LNCaP clone FGC (cell line): ENCODE measurements at regions not wholly inside any gene's neighbourhood (a gene's known extent, or its start where the extent isn't known, plus 50 kb on each side); places are given as distances from the start of the nearest gene placed in this dataset.

Experiments
- DNase-seq: peaks from one replicate; pipeline ENCODE4 v3.0.0-alpha.2; 2011; ENCODE audit warnings: low read depth
- H3K4me3 ChIP-seq: 2 replicates; pipeline ENCODE4 v1.5.1; 2011; ENCODE audit warnings: mild to moderate bottlenecking, low read depth, low read length, control low read depth
- TF ChIP-seq, protein P1 (sequence below): IDR thresholded peaks from 2 replicates; pipeline ENCODE4 v1.5.1; 2012; ENCODE audit warnings: mild to moderate bottlenecking; ENCODE audit not compliant: control insufficient read depth, insufficient read depth; ENCODE audit errors: extremely low read depth

DNA sequence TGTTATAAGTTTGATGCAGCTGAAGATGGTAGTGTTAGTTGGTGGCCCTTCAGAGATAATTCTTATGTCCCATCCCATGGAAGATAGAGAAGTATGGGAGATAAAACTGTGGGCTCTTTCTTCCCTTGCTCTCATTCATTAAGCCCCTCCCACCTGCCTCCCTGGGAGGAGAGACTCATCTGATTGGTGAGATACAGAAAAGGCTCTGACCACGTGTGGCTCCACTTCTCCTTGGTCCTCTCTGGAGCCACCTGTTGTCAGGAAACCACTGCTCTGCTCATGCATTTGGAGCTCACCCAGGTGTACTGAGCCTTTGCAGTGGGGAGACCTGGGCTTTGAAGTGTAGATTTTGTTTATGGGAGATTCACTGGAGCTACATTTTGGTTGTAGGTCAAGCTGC is 293.2 kb upstream of the RASGRP1 start:
- TF ChIP-seq, protein P1, sequence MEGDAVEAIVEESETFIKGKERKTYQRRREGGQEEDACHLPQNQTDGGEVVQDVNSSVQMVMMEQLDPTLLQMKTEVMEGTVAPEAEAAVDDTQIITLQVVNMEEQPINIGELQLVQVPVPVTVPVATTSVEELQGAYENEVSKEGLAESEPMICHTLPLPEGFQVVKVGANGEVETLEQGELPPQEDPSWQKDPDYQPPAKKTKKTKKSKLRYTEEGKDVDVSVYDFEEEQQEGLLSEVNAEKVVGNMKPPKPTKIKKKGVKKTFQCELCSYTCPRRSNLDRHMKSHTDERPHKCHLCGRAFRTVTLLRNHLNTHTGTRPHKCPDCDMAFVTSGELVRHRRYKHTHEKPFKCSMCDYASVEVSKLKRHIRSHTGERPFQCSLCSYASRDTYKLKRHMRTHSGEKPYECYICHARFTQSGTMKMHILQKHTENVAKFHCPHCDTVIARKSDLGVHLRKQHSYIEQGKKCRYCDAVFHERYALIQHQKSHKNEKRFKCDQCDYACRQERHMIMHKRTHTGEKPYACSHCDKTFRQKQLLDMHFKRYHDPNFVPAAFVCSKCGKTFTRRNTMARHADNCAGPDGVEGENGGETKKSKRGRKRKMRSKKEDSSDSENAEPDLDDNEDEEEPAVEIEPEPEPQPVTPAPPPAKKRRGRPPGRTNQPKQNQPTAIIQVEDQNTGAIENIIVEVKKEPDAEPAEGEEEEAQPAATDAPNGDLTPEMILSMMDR = no peak
- DNase-seq = no peak
- H3K4me3 ChIP-seq = no peak overlapping the region

DNA sequence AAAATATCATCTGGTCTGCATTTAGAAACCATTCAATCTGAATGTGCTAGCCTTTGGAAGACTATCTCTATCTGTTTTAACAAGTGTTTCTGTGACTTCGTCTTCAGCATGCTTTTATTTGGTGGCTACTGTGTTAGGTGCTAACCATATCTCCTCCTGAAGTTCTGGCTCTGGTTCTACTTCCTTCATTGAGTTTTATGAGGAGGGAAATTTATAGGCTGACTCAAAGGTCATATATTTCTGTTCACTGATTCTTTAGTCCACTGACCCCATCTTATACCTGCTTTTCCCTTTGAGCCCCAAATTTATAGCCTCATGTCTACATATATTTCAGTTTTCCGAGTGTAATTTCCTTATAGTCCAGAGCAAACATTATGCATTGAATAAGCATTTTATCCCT is 295.0 kb upstream of the RASGRP1 start:
- no peak for DNase-seq
- H3K4me3 ChIP-seq = no peak overlapping the region
- TF ChIP-seq, protein P1 = no peak

DNA sequence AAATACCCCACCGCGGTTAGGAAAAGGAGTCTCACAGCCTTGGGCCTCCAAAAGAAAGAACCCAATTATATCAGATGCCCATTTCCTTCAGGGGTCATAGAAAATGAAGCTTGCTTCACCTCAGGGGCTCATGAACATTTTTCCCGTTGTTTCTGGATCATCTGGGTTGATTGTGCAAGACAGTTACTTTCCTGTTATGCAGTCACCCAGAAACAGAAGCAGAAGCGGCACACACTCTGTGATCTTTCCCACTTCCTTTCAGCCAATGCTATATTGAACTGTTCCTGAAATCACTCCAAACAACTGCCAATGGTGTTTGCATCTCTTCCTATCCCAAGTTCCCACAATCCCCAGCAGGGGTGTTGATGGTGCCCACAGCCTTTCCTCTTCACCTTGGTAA is 295.6 kb upstream of the RASGRP1 start:
- DNase-seq = no peak
- TF ChIP-seq, protein P1 = no peak

DNA sequence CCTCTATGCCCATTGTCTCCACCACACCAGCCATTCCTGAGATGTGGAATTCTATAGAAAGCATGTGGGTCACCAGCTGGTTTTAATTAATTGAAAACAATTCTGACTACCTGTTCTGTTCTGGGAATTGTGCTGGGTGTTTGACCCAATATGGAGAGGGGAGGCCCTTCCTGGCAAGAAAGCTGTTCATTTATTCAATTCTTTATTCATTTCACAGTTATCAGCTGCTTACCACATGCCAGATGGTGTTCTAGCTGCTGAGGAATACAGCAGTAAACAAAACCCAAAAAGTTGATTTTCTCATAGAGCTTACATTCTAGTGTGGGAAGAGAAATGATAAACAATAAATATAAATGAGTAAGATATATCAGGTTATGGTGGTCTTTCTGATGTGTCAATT is 296.1 kb upstream of the RASGRP1 start:
- no peak for DNase-seq
- TF ChIP-seq, protein P1 = no peak
- no peak overlapping the region for H3K4me3 ChIP-seq

More for the DNA sequence above, 295.6 kb upstream of the RASGRP1 start:
- no peak overlapping the region for H3K4me3 ChIP-seq

DNA sequence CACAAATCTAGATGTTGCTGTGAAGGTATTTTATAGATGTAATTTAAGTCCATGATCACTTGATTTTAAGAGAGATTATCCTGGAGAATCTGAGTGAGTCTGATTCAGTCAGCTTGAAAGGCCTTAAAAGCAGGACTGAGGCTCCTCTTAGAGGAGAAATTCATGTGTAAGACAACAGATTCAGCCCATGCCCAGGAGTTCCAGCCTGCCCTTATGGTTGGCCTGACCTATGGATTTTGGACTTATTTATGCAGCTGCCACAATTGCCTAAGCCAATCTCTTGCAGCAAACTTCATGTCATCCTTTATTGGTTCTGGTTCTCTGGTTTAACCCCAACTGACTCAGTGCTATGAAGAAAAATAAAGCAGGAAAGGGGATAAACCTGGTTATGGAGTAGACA is 296.5 kb upstream of the RASGRP1 start:
- DNase-seq = no peak
- no peak overlapping the region for H3K4me3 ChIP-seq
- TF ChIP-seq, protein P1 = no peak

DNA sequence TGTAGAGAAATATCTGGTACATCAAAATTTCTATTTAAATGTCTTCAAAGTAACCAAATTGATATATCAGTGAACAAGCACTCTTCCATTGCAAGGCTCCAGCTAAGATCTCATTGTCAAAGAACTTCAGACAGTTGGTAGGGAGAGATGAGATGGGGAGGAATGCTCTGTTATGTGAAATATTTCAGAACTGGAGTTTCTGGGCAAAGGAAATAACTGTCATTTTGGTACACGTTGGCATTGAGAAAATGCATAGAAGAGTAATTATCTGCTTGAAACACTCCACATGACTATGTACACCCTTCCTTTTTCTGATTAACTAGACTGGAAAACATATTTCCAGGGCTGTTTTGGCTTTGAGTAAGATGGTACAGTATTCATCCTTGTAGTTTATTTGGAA is 297.5 kb upstream of the RASGRP1 start:
- DNase-seq = no peak
- H3K4me3 ChIP-seq = no peak overlapping the region
- TF ChIP-seq, protein P1 = no peak

DNA sequence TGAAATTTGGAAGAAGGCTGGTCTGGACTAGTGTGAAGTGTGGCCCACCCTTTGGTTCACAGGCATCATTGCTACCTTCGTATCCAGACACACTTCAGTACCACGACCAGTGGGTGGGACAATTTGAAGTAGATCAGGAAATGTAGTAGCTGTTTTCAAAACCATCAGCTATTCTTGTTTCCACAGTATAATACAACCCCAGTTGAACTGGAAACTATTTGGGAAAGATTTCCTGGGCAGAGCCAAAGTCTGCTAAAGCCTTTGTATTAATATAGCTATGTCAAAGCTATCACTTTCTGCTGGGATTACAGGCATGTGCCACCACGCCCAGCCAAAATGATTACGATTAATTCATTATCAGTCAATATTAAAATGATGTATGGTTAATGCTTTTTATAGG is 298.8 kb upstream of the RASGRP1 start:
- H3K4me3 ChIP-seq = no peak overlapping the region
- TF ChIP-seq, protein P1 = no peak
- DNase-seq = no peak
